CD14-positive monocyte (primary cell): ENCODE measurements at regions not wholly inside any gene's neighbourhood (a gene's known extent, or its start where the extent isn't known, plus 50 kb on each side); places are given as distances from the start of the nearest gene placed in this dataset.
"Not testable (repeated sequence)": the region's sequence is repeated elsewhere in the genome, so short reads cannot be mapped to it uniquely, and the experiment has no call there.

Source experiments
- DNase-seq, 3 donors: peaks; one replicate each; pipeline ENCODE4 v3.0.0-alpha.2; 2011 to 2022
- H2AFZ ChIP-seq: 2 replicates; pipeline ENCODE4 v1.6.0; 2012; ENCODE audit warnings: mild to moderate bottlenecking, low read depth, low read length, inconsistent platforms; ENCODE audit not compliant: insufficient read depth, poor library complexity, severe bottlenecking
- H3K27ac ChIP-seq, 2 donors: 1 replicate in 1 of 2; 2 replicates in 1 of 2; pipeline ENCODE4 v1.5.1; 2012 to 2013; ENCODE audit warnings: low read length in 2 of 2, control low read depth in 1 of 2, inconsistent platforms in 1 of 2, low read depth in 1 of 2, mild to moderate bottlenecking in 1 of 2
- H3K27me3 ChIP-seq, 2 donors: one replicate each; pipeline versions ENCODE4 v1.6.0 to v1.6.1; 2011 to 2013; ENCODE audit warnings: low read length in 2 of 2; ENCODE audit not compliant: control insufficient read depth in 2 of 2, insufficient read depth in 2 of 2
- H3K36me3 ChIP-seq, 2 donors: replicated peaks in 1 of 2; 1 replicate in 1 of 2; 2 replicates in 1 of 2; pipeline versions ENCODE4 v1.5.1 to v1.6.1; 2012 to 2013; ENCODE audit warnings: low read length in 2 of 2, control low read depth in 1 of 2, inconsistent platforms in 1 of 2, mild to moderate bottlenecking in 1 of 2; ENCODE audit not compliant: insufficient read depth in 2 of 2, control insufficient read depth in 1 of 2
- H3K4me1 ChIP-seq, 2 donors: 1 replicate in 1 of 2; 2 replicates in 1 of 2; pipeline versions ENCODE4 v1.5.1 to v1.6.1; 2012 to 2013; ENCODE audit warnings: low read length in 2 of 2, control low read depth in 1 of 2, inconsistent platforms in 1 of 2, mild to moderate bottlenecking in 1 of 2, moderate library complexity in 1 of 2; ENCODE audit not compliant: insufficient read depth in 2 of 2, control insufficient read depth in 1 of 2
- H3K4me2 ChIP-seq: replicated peaks from 2 replicates; pipeline ENCODE3; 2012; ENCODE audit warnings: low read length, moderate library complexity, mild to moderate bottlenecking; ENCODE audit not compliant: poor library complexity, severe bottlenecking; ENCODE audit errors: extremely low read depth
- H3K4me3 ChIP-seq, 3 experiments: fragments of 200-600 bp in 1 of 3; sonication (generic) in 1 of 3; replicated peaks in 1 of 3; 1 replicate in 2 of 3; 2 replicates in 1 of 3; pipeline ENCODE4 v1.5.1; 2011 to 2013; ENCODE audit warnings: low read length in 3 of 3, mild to moderate bottlenecking in 3 of 3, control low read depth in 2 of 3, low read depth in 2 of 3, inconsistent platforms in 1 of 3, moderate library complexity in 1 of 3
- H3K79me2 ChIP-seq: 2 replicates; pipeline ENCODE4 v1.6.0; 2012; ENCODE audit warnings: mild to moderate bottlenecking, control low read depth, inconsistent platforms, low read length, moderate library complexity; ENCODE audit not compliant: insufficient read depth
- H3K9ac ChIP-seq: 2 replicates; pipeline ENCODE4 v1.6.0; 2017; ENCODE audit warnings: low read length, mild to moderate bottlenecking; ENCODE audit not compliant: insufficient read depth, poor library complexity, severe bottlenecking
- H3K9me3 ChIP-seq, 2 donors: replicated peaks in 1 of 2; 1 replicate in 1 of 2; 2 replicates in 1 of 2; pipeline versions ENCODE4 v1.5.1 to v1.6.1; 2012 to 2013; ENCODE audit warnings: low read length in 2 of 2, control low read depth in 1 of 2; ENCODE audit not compliant: control insufficient read depth in 1 of 2, insufficient read depth in 1 of 2
- H4K20me1 ChIP-seq: 2 replicates; pipeline ENCODE4 v1.6.0; 2012; ENCODE audit warnings: mild to moderate bottlenecking, low read length, control low read depth, moderate library complexity; ENCODE audit not compliant: insufficient read depth
- H3K27ac Mint-ChIP-seq, 7 donors: one replicate each; pipeline ENCODE4 v1.8.0; 2020; ENCODE audit warnings: mild to moderate bottlenecking in 7 of 7, mixed read lengths in 7 of 7, moderate library complexity in 6 of 7, inconsistent platforms in 2 of 7
- H3K27me3 Mint-ChIP-seq, 3 donors: one replicate each; pipeline ENCODE4 v1.8.0; 2021 to 2022; ENCODE audit warnings: low read depth in 3 of 3, mild to moderate bottlenecking in 3 of 3, mixed read lengths in 3 of 3, moderate library complexity in 3 of 3, inconsistent platforms in 1 of 3
- H3K36me3 Mint-ChIP-seq, 2 donors: one replicate each; pipeline ENCODE4 v1.8.0; 2020; ENCODE audit warnings: mixed read lengths in 2 of 2, inconsistent platforms in 1 of 2, mild to moderate bottlenecking in 1 of 2
- H3K4me1 Mint-ChIP-seq: one replicate; pipeline ENCODE4 v1.8.0; 2020; ENCODE audit warnings: mild to moderate bottlenecking, mixed read lengths
- H3K4me3 Mint-ChIP-seq, 2 donors: one replicate each; pipeline ENCODE4 v1.8.0; 2020; ENCODE audit warnings: mild to moderate bottlenecking in 2 of 2, mixed read lengths in 2 of 2, moderate library complexity in 1 of 2
- H3K9me3 Mint-ChIP-seq, 7 donors: one replicate each; pipeline ENCODE4 v1.8.0; 2020 to 2022; ENCODE audit warnings: mixed read lengths in 7 of 7, mild to moderate bottlenecking in 6 of 7, moderate library complexity in 6 of 7, inconsistent platforms in 2 of 7
- WGBS: methylation state at CpG from one replicate; pipeline ENCODE4 v1.1.5; 2013; ENCODE audit warnings: missing lambda C conversion rate; ENCODE audit not compliant: insufficient coverage; 5-methylcytosine and 5-hydroxymethylcytosine counted together
- intact Hi-C, 2 donors: fragments of 100-400 bp; cut with micrococcal nuclease; formaldehyde crosslinking; loops; one replicate each; pipeline versions ENCODE4 v1.15.0 to v1.15.1; 2023
- TF ChIP-seq, protein P1 (sequence below): fragments of 200-600 bp; IDR thresholded peaks from one replicate; pipeline ENCODE4 v1.8.0; 2022; ENCODE audit warnings: antibody characterized with exemption, mild to moderate bottlenecking

DNA sequence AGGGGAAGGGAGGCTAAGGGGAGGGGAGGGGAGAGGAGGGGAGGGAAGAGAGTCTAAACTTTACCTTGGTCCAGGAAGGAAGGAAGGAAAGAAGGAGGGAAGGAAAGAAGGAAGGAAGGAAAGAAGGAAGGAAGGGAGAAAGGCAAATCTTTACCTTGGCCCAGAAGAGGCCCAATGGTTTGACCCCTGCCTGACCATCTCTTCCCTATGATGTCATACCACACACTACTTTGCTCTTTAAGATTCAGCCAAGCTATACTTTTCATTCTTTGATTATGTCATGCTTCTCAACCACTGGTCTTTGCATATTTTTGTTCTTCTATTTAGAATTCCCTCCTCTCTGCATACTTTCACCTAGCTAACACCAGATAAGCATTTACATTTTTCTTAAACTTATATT, 1077.5 kb downstream of the PCDH9 start:
- TF ChIP-seq, protein P1, sequence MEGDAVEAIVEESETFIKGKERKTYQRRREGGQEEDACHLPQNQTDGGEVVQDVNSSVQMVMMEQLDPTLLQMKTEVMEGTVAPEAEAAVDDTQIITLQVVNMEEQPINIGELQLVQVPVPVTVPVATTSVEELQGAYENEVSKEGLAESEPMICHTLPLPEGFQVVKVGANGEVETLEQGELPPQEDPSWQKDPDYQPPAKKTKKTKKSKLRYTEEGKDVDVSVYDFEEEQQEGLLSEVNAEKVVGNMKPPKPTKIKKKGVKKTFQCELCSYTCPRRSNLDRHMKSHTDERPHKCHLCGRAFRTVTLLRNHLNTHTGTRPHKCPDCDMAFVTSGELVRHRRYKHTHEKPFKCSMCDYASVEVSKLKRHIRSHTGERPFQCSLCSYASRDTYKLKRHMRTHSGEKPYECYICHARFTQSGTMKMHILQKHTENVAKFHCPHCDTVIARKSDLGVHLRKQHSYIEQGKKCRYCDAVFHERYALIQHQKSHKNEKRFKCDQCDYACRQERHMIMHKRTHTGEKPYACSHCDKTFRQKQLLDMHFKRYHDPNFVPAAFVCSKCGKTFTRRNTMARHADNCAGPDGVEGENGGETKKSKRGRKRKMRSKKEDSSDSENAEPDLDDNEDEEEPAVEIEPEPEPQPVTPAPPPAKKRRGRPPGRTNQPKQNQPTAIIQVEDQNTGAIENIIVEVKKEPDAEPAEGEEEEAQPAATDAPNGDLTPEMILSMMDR: no peak
- Histone ChIP-seq H3K27ac (no peak overlapping the region), H3K79me2 (no peaks in the 10 kb centered on the region), H2AFZ (no peak overlapping the region), H3K4me1 (no peaks in the 10 kb centered on the region), H3K9me3 (no peaks in the 10 kb centered on the region), H3K4me2 (no peak overlapping the region), H3K27me3 (no peaks in the 10 kb centered on the region), H3K36me3 (no peaks in the 10 kb centered on the region), H3K9ac (no peak overlapping the region), H3K4me3 (no peak overlapping the region), H4K20me1 (no peaks in the 10 kb centered on the region)
- no peak overlapping the region for H3K4me3 Mint-ChIP-seq
- no peaks in the 10 kb centered on the region for H3K27me3 Mint-ChIP-seq
- H3K27ac Mint-ChIP-seq: no peak overlapping the region
- H3K9me3 Mint-ChIP-seq: peaks cover 0 to 4% (median 3%) of the 10 kb centered on the region in 7 donors
- intact Hi-C loops: no loop called here
- H3K4me1 Mint-ChIP-seq: no peaks in the 10 kb centered on the region
- H3K36me3 Mint-ChIP-seq: no peaks in the 10 kb centered on the region
- DNase-seq: no peak

DNA sequence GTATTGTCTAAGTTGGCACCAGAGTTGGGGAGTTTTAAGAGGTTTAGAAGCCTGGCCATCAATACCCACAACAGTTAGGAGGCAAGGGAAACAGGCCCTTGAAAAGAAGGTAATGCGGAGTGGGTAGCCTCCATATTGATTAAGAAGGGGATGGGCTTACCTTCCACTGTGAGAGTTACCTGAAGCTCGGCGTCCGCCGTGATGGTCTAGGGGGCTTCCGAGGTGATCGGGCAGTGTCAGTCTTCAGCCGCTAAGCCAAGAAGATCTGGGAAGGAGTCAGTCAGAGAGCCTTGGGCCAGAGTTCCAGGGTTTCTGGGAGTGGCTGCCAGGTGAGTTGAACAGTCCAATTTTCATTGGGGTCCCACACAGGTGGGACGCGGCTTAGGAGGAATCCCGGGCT, 1085.8 kb downstream of the PCDH9 start:
- peaks cover 7 to 29% (median 13%) of the 10 kb centered on the region in 7 donors for H3K9me3 Mint-ChIP-seq
- 83% methylated on average over 5 of the region's 11 CpGs for WGBS
- DNase-seq: not testable (repeated sequence)

More for the DNA sequence above, 1085.8 kb downstream of the PCDH9 start:
- H3K27ac Mint-ChIP-seq, H3K36me3 ChIP-seq, intact Hi-C loops, H3K9ac ChIP-seq, H3K4me3 ChIP-seq, H3K4me2 ChIP-seq, H3K36me3 Mint-ChIP-seq, H3K27ac ChIP-seq, H3K4me3 Mint-ChIP-seq, H3K9me3 ChIP-seq, H3K4me1 ChIP-seq, H2AFZ ChIP-seq, H3K79me2 ChIP-seq, H3K27me3 Mint-ChIP-seq, H4K20me1 ChIP-seq, H3K4me1 Mint-ChIP-seq, H3K27me3 ChIP-seq: not testable (repeated sequence)
